Right lung (tissue), 2 donors: ENCODE measurements at regions not wholly inside any gene's neighbourhood (a gene's known extent, or its start where the extent isn't known, plus 50 kb on each side); places are given as distances from the start of the nearest gene placed in this dataset.

Experiments
- DNase-seq, 2 donors: peaks; one replicate each; pipeline ENCODE4 v3.0.0-alpha.2; 2013

DNA sequence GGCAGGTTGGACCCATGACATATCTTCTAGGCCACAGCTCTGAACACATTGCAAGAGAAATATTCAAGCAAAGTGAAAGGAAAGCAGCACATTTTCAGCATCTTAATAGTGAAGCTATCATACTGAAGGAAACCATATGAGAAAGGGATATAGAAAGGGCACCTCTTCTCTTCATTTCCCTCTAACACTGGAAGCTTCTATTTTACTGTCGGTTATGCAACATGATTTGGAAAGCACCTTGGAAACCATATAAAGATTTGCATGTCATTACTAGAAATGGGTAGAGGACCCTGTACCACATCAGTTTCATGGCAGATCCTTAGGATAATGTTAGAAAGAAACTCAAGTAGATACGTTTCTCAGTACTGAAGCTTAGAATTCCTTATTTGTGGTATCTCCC lies 70.5 kb upstream of the HMGN3 start:
- DNase-seq: no peak

DNA sequence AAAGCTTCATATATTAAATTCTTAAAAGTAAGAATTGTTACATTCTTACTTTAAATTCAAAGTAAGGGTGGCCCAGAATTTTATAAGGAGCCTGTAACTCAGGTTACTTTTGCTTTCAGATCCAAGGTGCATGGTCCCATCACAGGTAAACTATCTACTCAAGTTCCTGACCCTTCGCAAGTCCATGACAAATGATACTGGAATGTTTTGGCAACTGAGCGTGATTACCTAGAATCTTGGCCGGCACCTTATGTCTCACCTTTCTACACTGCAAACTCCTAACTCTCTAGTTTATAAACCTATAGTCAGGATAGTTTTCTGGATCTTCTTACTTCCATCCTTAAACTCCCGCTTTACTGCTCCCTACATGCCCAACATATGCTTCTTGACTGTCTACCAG lies 67.9 kb upstream of the HMGN3 start:
- DNase-seq: no peak

DNA sequence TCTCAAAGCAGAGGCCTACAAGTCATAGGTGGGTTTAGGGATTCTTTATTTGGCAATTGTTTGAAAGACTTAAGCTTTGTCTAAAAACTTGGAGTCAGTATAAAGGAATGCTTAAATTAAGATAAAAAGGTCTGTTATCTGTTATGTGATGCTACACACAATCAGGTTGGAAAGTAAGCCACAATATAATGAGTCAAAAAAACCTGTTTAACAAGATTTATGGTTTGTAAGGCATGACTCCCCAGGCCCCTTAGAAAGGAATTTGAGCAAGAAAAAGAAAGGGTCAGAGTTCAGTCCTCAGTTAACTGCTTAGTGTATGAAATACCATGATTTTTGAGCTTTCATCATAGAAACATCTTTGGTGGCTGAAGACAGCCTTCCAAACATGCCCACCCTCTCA lies 66.8 kb upstream of the HMGN3 start:
- no peak for DNase-seq

DNA sequence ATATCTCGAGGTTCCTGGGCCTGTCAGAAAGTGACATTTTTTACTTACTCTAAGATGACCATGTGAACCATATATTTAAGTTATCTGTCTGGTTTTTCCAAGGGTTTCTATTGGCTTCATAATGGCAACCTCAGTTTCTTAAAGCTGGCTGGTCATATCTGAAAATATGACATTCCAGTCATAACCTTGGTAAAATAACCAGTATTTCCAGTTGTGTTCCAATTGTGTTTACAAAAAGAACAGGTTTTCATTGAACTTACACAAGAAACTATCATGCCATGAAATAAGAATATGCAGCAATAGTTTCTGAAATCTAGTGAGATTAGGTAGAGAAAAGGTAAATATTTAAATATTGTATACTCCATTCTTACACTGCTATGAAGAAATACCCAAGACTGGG lies 61.7 kb upstream of the HMGN3 start:
- no peak for DNase-seq
